Activated CD8-positive, alpha-beta memory T cell treated with anti-CD3 and anti-CD28 coated beads, Interleukin-2, amount 50 U/mL, for 4 hours (primary cell): ENCODE measurements at regions not wholly inside any gene's neighbourhood (a gene's known extent, or its start where the extent isn't known, plus 50 kb on each side); places are given as distances from the start of the nearest gene placed in this dataset.

Source experiments
- DNase-seq: peaks from one replicate; pipeline ENCODE4 v3.0.0-alpha.2; 2020

- DNase-seq, result no peak
These were observed 285.1 kb downstream of the TNS1 start for GRCh38 chr2:217717646-217718045.

DNA sequence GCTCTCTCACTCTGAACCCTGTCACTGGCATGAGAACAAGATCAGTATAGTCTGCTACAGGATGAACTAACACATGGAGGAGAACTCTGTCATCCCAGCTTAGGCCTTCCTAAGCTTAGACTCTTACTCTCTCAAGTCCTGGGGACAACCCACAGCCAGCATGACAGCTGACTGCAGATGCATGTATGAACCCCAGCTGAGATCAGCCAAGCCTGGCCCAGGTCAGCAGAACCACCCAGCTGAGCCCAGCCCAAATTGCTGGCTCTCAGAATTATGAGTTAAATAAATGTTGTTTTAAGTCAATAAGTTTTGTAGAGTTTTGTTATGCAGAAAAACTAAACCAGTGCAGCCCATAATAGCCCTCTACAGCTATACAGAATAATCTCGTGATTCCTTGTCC, 287.3 kb downstream of the TNS1 start:
- no peak for DNase-seq

GRCh38 chr2:217714287-217714751, 288.5 kb downstream of the TNS1 start:
- DNase-seq, result no peak

DNA sequence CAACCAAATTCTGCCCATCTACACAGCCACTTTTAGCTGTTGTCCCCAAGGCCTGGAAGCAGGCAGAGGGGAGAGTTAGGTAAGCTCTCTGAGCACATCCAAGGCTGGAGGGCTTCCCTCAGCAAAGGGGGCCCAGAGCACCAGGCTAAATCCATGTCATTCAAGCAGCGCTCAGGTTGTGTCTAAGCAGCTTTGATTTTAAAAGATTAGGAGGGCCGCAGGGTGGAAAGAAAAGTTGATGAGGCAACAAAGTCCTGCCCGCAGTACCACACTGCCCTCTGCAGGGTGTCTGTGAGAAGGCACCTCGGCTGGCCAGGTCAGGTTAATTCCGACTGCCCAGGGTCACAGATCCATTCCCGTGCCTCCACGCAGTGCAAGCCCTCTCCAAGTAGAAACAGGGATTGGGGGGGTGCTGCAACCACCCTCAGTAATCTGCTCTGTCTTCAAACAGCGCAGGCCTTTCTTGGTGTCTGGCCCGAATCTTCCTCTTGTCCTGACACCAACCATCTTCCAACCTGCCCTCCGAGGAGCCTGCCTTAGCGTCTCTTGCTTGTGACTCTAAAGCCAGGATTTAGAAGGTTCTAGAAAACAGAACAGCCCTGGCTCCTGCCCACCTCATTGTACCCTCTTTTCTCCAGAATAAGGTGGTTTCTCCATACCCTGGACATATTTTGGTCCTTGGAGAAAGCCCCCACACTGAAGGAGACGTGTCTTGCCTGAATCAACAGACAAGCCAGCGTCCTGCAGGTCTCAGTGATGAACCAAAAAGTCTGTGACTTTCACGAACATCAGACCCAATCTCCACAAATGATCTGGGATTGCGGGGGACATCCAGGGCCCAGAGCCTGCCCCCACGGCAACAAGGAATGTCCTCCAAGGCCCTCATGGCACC, 289.2 kb downstream of the TNS1 start:
- DNase-seq, result peak; percentile 75

DNA sequence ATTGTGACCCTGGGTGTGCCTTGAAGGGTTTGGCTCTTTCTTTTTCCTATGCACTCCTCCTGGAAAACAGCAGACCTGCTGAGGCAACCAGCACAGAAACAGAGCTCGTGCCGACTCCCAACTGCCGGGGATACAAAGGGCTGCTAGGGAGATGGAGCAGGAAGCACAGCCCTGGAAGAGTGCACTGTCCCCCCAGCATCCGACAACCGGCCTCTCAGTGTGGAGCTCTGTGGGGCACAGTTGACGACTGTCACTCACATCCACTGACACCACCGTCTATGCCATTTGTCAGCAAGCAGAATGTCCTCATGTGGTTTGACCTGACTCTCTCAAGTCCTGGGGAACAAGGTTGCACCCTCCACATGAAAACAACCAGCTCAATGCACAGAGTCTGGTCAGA, 290.4 kb downstream of the TNS1 start:
- no peak for DNase-seq

DNA sequence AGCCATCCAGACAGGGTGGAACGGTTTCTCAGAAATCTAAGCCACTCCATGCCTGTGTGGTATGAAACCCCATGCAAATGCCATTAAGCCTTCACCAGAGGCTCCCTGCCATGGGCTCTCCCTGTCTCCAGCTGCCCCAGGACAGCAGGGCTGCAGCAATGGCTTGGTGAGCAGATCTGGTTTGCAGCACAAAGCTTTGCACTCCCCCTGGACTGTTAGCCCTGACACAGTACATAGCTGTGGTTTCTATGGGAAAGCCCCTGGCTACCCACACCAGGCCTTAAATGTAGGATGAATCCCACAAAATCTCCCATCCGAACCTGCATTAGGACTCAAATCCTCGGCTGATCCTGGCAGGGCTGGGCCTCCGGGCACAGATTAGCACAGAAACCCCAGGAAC, 291.6 kb downstream of the TNS1 start:
- no peak for DNase-seq

DNA sequence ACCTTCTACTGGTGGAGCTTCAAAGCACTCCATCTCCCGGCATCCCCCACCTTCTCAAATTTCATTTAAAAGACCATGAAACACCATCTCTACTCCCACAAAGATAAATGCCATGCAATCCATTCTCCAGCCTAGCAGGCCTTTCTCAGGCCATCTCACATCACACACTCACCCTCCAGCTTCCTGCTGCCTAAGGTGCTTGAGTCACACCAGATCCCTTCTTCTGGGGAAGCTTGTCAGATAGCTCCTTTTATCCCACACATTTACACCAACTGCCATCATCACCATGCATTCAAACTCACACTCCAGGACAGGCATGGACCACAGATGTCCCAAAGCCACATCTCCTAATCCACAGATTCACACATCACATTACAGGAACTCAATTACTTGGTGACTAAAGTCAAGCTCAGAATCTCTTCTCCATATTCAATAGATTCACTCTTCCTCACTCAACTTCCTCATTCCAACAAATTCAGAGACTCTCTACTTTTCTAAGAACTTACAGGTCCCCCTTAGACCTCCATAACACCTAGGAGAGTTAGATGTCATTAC, 292.5 kb downstream of the TNS1 start:
- no peak for DNase-seq

GRCh38 chr2:217709478-217710210, 293.2 kb downstream of the TNS1 start:
- DNase-seq, result no peak

GRCh38 chr2:217707131-217707611, 295.6 kb downstream of the TNS1 start:
- no peak for DNase-seq

GRCh38 chr2:217706513-217706912, 296.3 kb downstream of the TNS1 start:
- DNase-seq, result no peak

GRCh38 chr2:217706095-217706494, 296.7 kb downstream of the TNS1 start:
- no peak for DNase-seq

GRCh38 chr2:217705461-217705860, 297.3 kb downstream of the TNS1 start:
- no peak for DNase-seq

DNA sequence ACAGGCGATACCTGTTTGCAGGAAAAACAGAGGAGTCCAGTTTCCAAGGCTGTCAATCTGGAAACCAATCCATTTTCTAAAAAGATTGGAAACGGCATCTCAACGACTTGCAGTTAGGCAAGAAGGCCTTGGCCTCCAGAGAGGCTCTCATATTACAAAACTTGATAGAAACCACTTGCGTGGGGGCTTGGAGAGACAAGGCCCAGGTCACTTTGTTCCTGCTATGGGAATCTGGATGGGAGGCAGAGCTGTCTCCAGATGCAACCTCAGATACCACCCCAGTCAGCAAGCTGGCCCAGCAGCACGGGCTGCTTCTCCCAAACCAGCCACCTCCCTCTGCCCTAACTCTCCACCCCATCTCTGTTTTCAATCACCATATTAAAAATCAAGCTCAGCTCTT, 298.8 kb downstream of the TNS1 start:
- no peak for DNase-seq

- no peak for DNase-seq
These were observed 299.7 kb downstream of the TNS1 start for GRCh38 chr2:217703102-217703501.

DNA sequence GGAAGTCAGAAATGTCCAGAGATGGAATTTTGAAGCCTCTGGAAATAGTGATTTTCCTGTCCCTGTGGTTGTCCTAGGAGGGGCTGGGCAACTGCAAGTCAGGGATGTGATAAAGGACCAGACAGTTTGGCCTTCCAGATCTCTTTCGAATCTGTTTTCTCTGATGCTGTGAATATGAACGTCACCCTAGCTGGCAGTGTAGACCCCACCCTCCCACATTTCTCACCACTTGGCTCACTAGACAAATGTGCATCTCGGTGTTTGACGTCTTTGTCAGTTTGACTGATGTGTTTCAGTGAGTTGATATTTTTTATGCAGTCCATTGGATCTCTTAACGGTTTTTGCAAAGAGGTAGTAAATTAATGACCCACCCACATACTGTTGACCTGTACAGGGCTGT, 301.2 kb downstream of the TNS1 start:
- no peak for DNase-seq

DNA sequence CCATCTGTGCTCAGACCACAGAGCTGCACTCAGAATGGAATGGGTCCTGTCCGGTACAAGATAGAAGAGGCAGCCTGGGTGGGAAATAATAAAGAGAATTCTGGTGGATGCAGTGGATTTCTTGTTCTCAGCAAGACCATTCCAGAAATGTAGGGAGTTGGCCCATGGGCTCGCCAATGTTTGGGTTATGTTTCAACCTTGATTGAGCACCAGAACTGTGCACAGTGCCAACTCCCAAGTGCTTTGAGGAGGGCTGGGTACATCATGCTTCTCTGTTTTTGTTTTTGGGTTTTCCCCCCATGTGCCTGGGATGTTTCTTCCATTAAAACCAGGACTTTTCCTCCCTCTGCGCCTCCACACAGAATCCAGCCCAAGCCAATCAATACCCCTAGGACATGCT, 304.1 kb downstream of the TNS1 start:
- DNase-seq, result no peak

DNA sequence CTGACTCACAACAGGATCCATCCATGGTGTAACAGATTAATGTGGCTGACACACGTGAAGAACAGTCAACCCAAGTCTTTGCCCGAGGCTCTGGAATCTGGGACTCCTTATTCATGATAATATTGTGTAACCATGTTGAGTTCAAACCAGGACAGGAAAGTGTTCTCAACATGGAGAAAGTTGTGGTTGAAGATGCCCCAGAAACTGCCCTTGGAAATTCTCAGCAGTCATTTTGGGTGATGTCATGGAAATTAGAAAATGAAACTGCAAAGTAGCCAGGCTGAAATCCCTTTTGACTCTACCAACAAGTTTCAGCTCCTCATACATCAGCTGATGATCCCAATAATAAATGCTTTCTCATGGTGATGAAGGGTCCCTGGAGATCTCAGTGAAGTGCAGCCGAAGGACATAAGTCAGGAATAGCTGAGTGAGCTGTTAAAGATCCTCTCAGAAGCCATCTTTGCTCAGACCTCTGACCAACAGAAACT, 307.7 kb downstream of the TNS1 start:
- no peak for DNase-seq

DNA sequence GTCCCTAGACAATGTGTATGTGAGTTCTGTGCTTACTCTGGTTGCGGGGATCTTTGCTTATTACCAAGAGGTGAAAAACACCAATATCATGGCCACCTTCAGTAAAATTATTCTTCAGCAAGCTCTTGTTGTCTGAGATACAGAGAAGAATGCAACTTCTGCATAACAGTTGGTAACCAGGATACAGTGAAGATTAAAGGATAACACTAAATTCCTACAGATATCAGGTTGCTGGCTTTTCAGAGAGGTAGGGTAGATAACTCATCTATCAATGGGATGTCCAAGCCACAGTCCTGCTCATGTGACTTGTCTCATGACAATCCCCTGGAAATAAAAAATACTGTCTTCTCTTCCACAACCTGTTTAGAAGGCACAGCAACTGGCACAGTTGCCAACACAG, 308.5 kb downstream of the TNS1 start:
- no peak for DNase-seq

GRCh38 chr2:217693363-217693762, 309.4 kb downstream of the TNS1 start:
- no peak for DNase-seq

DNA sequence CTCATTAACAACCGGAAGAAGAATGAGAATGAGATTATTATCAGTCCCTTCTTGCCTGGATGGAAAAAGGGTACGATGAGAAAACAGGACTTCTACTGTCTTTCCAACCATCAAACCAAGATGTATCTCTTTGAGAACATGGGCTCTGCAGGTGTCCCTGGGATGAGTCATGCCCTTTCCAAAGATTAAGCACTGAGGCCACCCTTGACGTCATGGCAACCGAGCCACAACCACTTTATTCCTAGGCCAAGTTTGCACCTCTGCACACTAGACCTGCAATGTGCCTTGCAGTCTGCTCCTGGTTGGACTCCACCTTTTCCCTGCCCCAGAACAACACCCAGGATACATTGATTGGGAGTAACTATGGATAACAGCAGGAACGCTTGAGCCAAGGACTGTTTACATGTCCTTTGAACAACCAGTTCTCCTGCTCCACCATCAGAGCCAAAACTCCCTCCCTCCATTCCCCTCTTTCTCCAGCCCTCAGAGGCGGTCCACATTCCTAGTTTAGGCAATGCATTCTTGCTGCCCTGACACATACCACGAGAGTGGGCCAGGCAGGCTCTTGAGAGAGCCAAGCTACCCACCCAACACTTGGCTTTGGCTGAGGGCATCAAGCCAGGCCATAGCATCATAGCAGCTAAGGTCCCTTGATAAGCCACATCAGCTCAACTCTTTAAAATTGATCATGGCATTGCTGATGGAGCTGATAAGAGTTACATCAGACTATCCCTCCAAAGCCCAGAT, 310.7 kb downstream of the TNS1 start:
- no peak for DNase-seq

DNA sequence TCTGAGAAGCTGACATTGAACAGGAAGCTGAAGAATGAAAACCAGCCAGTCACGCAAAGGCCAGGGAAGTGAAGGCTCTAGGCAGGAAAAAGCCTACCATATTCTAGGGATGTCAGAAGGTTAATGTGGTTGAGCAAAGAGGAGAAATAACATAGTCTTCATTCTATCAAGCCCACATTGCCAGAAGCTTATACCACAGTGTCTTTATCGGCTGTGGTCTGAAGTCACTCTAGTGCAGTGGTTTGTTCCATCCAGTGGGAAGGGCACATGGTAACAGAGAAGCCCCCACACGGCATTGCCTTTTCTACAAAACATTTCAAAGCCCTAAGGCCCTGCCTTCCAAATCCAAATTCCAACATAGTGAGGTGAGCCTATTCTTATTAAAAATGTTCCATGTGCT, 311.3 kb downstream of the TNS1 start:
- DNase-seq, result no peak

DNA sequence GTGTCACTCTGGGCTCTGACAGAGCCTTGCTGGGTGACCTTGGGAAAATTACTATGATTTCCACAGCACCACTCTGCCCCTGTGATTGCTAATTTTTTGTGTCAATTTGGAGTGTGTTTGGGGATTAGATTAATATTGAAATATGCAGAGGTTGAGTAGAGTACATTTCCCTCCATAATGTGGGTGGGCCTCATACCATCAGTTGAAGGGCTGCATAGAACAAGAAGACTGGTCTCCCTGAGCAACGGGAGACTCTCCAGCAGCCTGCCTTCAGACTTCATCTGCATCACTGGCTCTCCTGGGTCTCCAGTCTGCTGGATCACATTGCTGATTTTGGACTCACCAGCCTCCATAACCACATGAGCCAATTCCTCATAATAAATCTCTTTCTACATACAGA, 313.7 kb downstream of the TNS1 start:
- no peak for DNase-seq

- no peak for DNase-seq
These were observed 314.3 kb downstream of the TNS1 start for GRCh38 chr2:217688494-217688893.
